K562 (cell line): ENCODE measurements at regions not wholly inside any gene's neighbourhood (a gene's known extent, or its start where the extent isn't known, plus 50 kb on each side); places are given as distances from the start of the nearest gene placed in this dataset.

ENCODE experiments used
- ATAC-seq: fragments of 200-7000 bp; cut with Tn5 transposase; 3 replicates; pipeline ENCODE4 v1.9.1; 2020; ENCODE audit warnings: moderate library complexity
- BruUV-seq: library from RNA; stranded (reverse); fragments of 400-500 nt; replicated peaks from 2 replicates; lab custom pipeline; 2021; lab: Mats Ljungman, UMichigan
- CTCF ChIA-PET: fragments of 300-600 bp; formaldehyde crosslinking; extraction: SDS; loops from one replicate; lab custom pipeline; 2021; ENCODE audit warnings: low intra/inter-chr PET ratio; lab: Yijun Ruan, JAX
- POLR2A ChIA-PET: fragments of 300-600, 350-650 bp; sonication (Branson Sonifier 250); formaldehyde crosslinking; extraction: SDS; loops from one replicate; lab custom pipeline; 2021; ENCODE audit warnings: antibody characterized with exemption, inconsistent platforms; lab: Yijun Ruan, JAX
- DNase-seq, 4 experiments: peaks; one replicate each; pipeline versions ENCODE4 v3.0.0 to v3.0.0-alpha.2; 2011 to 2018; ENCODE audit warnings: low spot score in 3 of 4, mixed read lengths in 3 of 4; ENCODE audit errors: extremely low read depth in 1 of 4
- FAIRE-seq: peaks from 2 replicates; lab custom pipeline; 2011; peaks lifted over from hg19 to GRCh38; lab: Jason Lieb, UNC
- H2AFZ ChIP-seq: 2 replicates; pipeline ENCODE4 v1.6.0; 2011; ENCODE audit warnings: low read depth, low read length, control low read depth, inconsistent platforms
- H3K27ac ChIP-seq: fragments of 200-600 bp; 3 replicates; pipeline ENCODE4 v1.8.0; 2011; ENCODE audit warnings: low read depth, mild to moderate bottlenecking, control low read depth, inconsistent platforms, low read length, moderate library complexity, mixed read lengths; ENCODE audit errors: extremely low read depth
- H3K27me3 ChIP-seq, 2 experiments: fragments of 300-600 bp in 1 of 2; 2 replicates in 1 of 2; 3 replicates in 1 of 2; pipeline versions ENCODE4 v1.6.0 to v1.8.0; 2011; ENCODE audit warnings: inconsistent platforms in 2 of 2, low read length in 2 of 2, mild to moderate bottlenecking in 1 of 2, mixed read lengths in 1 of 2, moderate library complexity in 1 of 2; ENCODE audit not compliant: control insufficient read depth in 2 of 2, insufficient read depth in 2 of 2
- H3K36me3 ChIP-seq: fragments of 300-600 bp; 3 replicates; pipeline ENCODE4 v1.8.0; 2011; ENCODE audit warnings: mild to moderate bottlenecking, low read length, inconsistent platforms; ENCODE audit not compliant: control insufficient read depth, insufficient read depth
- H3K4me1 ChIP-seq, 2 experiments: fragments of 200-600 bp in 1 of 2; replicated peaks in 1 of 2; 2 replicates in 1 of 2; 3 replicates in 1 of 2; pipeline versions ENCODE4 v1.5.1 to v1.8.0; 2011; ENCODE audit warnings: inconsistent platforms in 2 of 2, low read length in 2 of 2, mild to moderate bottlenecking in 1 of 2, mixed read lengths in 1 of 2, moderate library complexity in 1 of 2; ENCODE audit not compliant: control insufficient read depth in 2 of 2, insufficient read depth in 2 of 2
- H3K4me2 ChIP-seq: 2 replicates; pipeline ENCODE4 v1.6.1; 2011; ENCODE audit warnings: low read length, control low read depth, inconsistent platforms, mixed read lengths; ENCODE audit not compliant: insufficient read depth
- H3K4me3 ChIP-seq: fragments of 200-600 bp; sonication (generic), shearing (Covaris generic); 2 replicates; pipeline ENCODE4 v1.5.1; 2016; ENCODE audit warnings: control low read depth, inconsistent platforms
- H3K79me2 ChIP-seq: fragments of 200-600 bp; 3 replicates; pipeline ENCODE4 v1.8.0; 2011; ENCODE audit warnings: low read length, inconsistent platforms; ENCODE audit not compliant: control insufficient read depth, insufficient read depth
- H3K9ac ChIP-seq, 2 experiments: 2 replicates each; pipeline versions ENCODE4 v1.6.0 to v1.6.1; 2011; ENCODE audit warnings: low read depth in 2 of 2, low read length in 2 of 2, control low read depth in 1 of 2, inconsistent platforms in 1 of 2, mild to moderate bottlenecking in 1 of 2, mixed read lengths in 1 of 2; ENCODE audit not compliant: insufficient read depth in 1 of 2
- H3K9me1 ChIP-seq: one replicate; pipeline ENCODE4 v1.6.0; 2011; ENCODE audit warnings: inconsistent platforms, mild to moderate bottlenecking, low read length, moderate library complexity; ENCODE audit not compliant: control insufficient read depth, insufficient read depth
- H3K9me3 ChIP-seq: replicated peaks from 2 replicates; pipeline ENCODE4 v1.5.1; 2011; ENCODE audit warnings: low read depth, low read length, inconsistent platforms; ENCODE audit not compliant: control insufficient read depth, insufficient read depth
- H4K20me1 ChIP-seq: replicated peaks from 2 replicates; pipeline ENCODE4 v1.6.1; 2011; ENCODE audit warnings: low read length, inconsistent platforms, mixed read lengths; ENCODE audit not compliant: control insufficient read depth, insufficient read depth
- BRF1 ChIP-seq: IDR thresholded peaks from 3 replicates; pipeline ENCODE4 v1.6.1; 2011; ENCODE audit warnings: borderline replicate concordance, mild to moderate bottlenecking; ENCODE audit not compliant: insufficient read length; ENCODE audit errors: extremely low read depth
- CBFA2T2 ChIP-seq: fragments of 450-650 bp; conservative IDR thresholded peaks from 2 replicates; pipeline ENCODE4 v1.6.1; 2017; ENCODE audit warnings: mild to moderate bottlenecking
- HMGN3 ChIP-seq: IDR thresholded peaks from 2 replicates; pipeline ENCODE4 v1.6.1; 2011; ENCODE audit warnings: borderline replicate concordance, low read depth, mild to moderate bottlenecking, mixed read lengths, low read length; ENCODE audit not compliant: insufficient read length; ENCODE audit errors: extremely low read depth
- NCOR1 ChIP-seq: fragments of 450-650 bp; IDR thresholded peaks from 2 replicates; pipeline ENCODE4 v1.6.1; 2016; ENCODE audit warnings: mild to moderate bottlenecking, moderate library complexity
- ZNF717 ChIP-seq: fragments of 250-450 bp; sonication (Bioruptor Pico); IDR thresholded peaks from 2 replicates; pipeline ENCODE4 v1.5.0; 2021
- WGBS: fragments of 100-300 bp; shearing (Covaris generic); methylation state at CpG from one replicate; pipeline ENCODE4 v1.1.6; 2016; ENCODE audit warnings: low coverage, mixed read lengths; ENCODE audit not compliant: insufficient coverage; ENCODE audit errors: missing lambda C conversion rate; 5-methylcytosine and 5-hydroxymethylcytosine counted together
- in situ Hi-C: fragments of 300-500 bp; cut with MboI; formaldehyde crosslinking; loops from 4 replicates; pipeline ENCODE4 v1.15.0; 2018; ENCODE audit warnings: inconsistent platforms, mixed read lengths
- intact Hi-C: fragments of 100-400 bp; cut with micrococcal nuclease; formaldehyde crosslinking; loops from 2 replicates; pipeline ENCODE4 v1.14.2; 2022
- TF ChIP-seq, protein P1 (sequence below): fragments of 250-450 bp; sonication (Bioruptor Pico); IDR thresholded peaks from 2 replicates; pipeline ENCODE4 v1.8.0; 2021; ENCODE audit warnings: borderline replicate concordance, mild to moderate bottlenecking, moderate library complexity; ENCODE audit not compliant: poor library complexity, severe bottlenecking
- TF ChIP-seq, protein P2 (sequence below): fragments of 250-450 bp; sonication (Bioruptor Pico); IDR thresholded peaks from 2 replicates; pipeline ENCODE4 v1.5.0; 2020; ENCODE audit warnings: mild to moderate bottlenecking
- TF ChIP-seq, protein P3 (sequence below): fragments of 150-350 bp; conservative IDR thresholded peaks from 2 replicates; pipeline ENCODE4 v1.6.1; 2014; ENCODE audit warnings: low read length

- ChIA-PET CTCF (no interaction called here), POLR2A (interaction anchor here (1.1 kb wide), 1 partner anchor 10 kb away, joined by 3 read pairs; no protein-coding TSS in a partner anchor)
- TF ChIP-seq BRF1, result no peak
- TF ChIP-seq, protein P1, sequence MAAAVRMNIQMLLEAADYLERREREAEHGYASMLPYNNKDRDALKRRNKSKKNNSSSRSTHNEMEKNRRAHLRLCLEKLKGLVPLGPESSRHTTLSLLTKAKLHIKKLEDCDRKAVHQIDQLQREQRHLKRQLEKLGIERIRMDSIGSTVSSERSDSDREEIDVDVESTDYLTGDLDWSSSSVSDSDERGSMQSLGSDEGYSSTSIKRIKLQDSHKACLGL (CRISPR knock-in tag), result no peak
- Histone ChIP-seq H3K27ac (no peak overlapping the region), H3K4me2 (no peak overlapping the region), H3K79me2 (no peaks in the 10 kb centered on the region), H3K9me3 (no peaks in the 10 kb centered on the region), H3K27me3 (peaks cover 3 to 20% of the 10 kb centered on the region in 2 experiments; a peak in 3 of 5 replicates), H2AFZ (no peak overlapping the region), H3K9ac (no peak overlapping the region), H3K4me1 (no peaks in the 10 kb centered on the region), H3K36me3 (no peaks in the 10 kb centered on the region), H3K4me3 (no peak overlapping the region), H3K9me1 (no peaks in the 10 kb centered on the region), H4K20me1 (no peaks in the 10 kb centered on the region)
- ATAC-seq (no peak), FAIRE-seq (no peak), DNase-seq (no peak)
- intact Hi-C loops (no loop called here), in situ Hi-C loops (no loop called here)
- 0% methylated on average over 7 of the region's 7 CpGs for WGBS
- BruUV-seq, result no TSS peak
Observed at GRCh38 chr1:4518621-4519020, 135.8 kb upstream of the AJAP1 start.

DNA sequence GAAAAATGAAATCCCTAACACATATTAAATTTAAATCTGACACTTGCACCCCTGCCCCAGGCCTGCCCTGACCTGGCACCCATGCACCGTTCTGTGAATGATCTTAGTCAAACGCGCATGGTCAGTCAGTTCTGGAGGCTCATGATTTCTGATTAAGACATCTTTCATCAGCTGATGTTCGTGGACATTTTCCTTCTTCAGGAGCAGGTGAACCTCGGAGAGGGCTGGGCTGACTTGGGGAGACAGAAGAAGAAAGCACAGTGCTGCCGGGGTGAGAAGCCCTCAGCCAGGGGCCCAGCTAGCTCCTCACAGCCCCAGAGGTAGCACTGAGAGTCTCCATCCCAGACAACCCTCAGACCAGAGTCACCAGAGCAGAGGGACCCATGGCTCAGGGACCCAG is 134.5 kb upstream of the AJAP1 start:
- H2AFZ ChIP-seq, result no peak overlapping the region
- WGBS, result 0% methylated on average over 6 of the region's 6 CpGs
- H3K4me1 ChIP-seq, result no peaks in the 10 kb centered on the region
- no peak overlapping the region for H3K9ac ChIP-seq
- in situ Hi-C loops (no loop called here), intact Hi-C loops (no loop called here)
- H3K27me3 ChIP-seq, result peaks cover 3 to 20% of the 10 kb centered on the region in 2 experiments; a peak in 3 of 5 replicates
- no peak for DNase-seq
- ChIA-PET CTCF (no interaction called here), POLR2A (no interaction called here)
- ATAC-seq, result no peak
- BruUV-seq, result no TSS peak
- FAIRE-seq, result no peak
- no peaks in the 10 kb centered on the region for H3K36me3 ChIP-seq
- TF ChIP-seq ZNF717 (CRISPR knock-in tag) (no peak), HMGN3 (no peak), NCOR1 (no peak), CBFA2T2 (no peak)
- TF ChIP-seq, protein P2, sequence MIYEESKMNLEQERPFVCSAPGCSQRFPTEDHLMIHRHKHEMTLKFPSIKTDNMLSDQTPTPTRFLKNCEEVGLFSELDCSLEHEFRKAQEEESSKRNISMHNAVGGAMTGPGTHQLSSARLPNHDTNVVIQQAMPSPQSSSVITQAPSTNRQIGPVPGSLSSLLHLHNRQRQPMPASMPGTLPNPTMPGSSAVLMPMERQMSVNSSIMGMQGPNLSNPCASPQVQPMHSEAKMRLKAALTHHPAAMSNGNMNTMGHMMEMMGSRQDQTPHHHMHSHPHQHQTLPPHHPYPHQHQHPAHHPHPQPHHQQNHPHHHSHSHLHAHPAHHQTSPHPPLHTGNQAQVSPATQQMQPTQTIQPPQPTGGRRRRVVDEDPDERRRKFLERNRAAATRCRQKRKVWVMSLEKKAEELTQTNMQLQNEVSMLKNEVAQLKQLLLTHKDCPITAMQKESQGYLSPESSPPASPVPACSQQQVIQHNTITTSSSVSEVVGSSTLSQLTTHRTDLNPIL (CRISPR knock-in tag), result no peak
- TF ChIP-seq, protein P3, sequence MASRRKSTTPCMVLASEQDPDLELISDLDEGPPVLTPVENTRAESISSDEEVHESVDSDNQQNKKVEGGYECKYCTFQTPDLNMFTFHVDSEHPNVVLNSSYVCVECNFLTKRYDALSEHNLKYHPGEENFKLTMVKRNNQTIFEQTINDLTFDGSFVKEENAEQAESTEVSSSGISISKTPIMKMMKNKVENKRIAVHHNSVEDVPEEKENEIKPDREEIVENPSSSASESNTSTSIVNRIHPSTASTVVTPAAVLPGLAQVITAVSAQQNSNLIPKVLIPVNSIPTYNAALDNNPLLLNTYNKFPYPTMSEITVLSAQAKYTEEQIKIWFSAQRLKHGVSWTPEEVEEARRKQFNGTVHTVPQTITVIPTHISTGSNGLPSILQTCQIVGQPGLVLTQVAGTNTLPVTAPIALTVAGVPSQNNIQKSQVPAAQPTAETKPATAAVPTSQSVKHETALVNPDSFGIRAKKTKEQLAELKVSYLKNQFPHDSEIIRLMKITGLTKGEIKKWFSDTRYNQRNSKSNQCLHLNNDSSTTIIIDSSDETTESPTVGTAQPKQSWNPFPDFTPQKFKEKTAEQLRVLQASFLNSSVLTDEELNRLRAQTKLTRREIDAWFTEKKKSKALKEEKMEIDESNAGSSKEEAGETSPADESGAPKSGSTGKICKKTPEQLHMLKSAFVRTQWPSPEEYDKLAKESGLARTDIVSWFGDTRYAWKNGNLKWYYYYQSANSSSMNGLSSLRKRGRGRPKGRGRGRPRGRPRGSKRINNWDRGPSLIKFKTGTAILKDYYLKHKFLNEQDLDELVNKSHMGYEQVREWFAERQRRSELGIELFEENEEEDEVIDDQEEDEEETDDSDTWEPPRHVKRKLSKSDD, result no peak
- H3K4me3 ChIP-seq, result no peak overlapping the region
- no peaks in the 10 kb centered on the region for H4K20me1 ChIP-seq
- H3K4me2 ChIP-seq, result no peak overlapping the region
- no peaks in the 10 kb centered on the region for H3K9me1 ChIP-seq
- H3K9me3 ChIP-seq, result no peaks in the 10 kb centered on the region
- no peaks in the 10 kb centered on the region for H3K79me2 ChIP-seq
- H3K27ac ChIP-seq, result no peak overlapping the region
